Stimulated activated CD8-positive, alpha-beta memory T cell treated with anti-CD3 and anti-CD28 coated beads, Interleukin-15, amount 100 ng/mL, for 48 hours (primary cell): ENCODE measurements at regions not wholly inside any gene's neighbourhood (a gene's known extent, or its start where the extent isn't known, plus 50 kb on each side); places are given as distances from the start of the nearest gene placed in this dataset.
"Not testable (repeated sequence)": the region's sequence is repeated elsewhere in the genome, so short reads cannot be mapped to it uniquely, and the experiment has no call there.

Source experiments
- DNase-seq, 2 donors: peaks; one replicate each; pipeline ENCODE4 v3.0.0-alpha.2; 2020; ENCODE audit warnings: low read depth in 2 of 2

- no peak for DNase-seq
These were observed 152.6 kb downstream of the MAGEB17 start for GRCh38 chrX:16319929-16320328.

GRCh38 chrX:16320765-16321355 lies 153.6 kb downstream of the MAGEB17 start:
- DNase-seq = no peak

- DNase-seq = no peak
These were observed 166.2 kb downstream of the MAGEB17 start for GRCh38 chrX:16333453-16333852.

GRCh38 chrX:16335181-16335580 lies 167.9 kb downstream of the MAGEB17 start:
- DNase-seq = no peak

GRCh38 chrX:16347968-16348670 lies 180.8 kb downstream of the MAGEB17 start:
- DNase-seq = no peak

GRCh38 chrX:16357902-16358301 lies 190.6 kb downstream of the MAGEB17 start:
- no peak for DNase-seq

- not testable (repeated sequence) for DNase-seq
These were observed 192.8 kb downstream of the MAGEB17 start for GRCh38 chrX:16360056-16360455.

- no peak for DNase-seq
These were observed 201.4 kb downstream of the MAGEB17 start for GRCh38 chrX:16368696-16369095.

- DNase-seq = no peak
These were observed 208.8 kb downstream of the MAGEB17 start for GRCh38 chrX:16376056-16376455.

- no peak for DNase-seq
These were observed 218.8 kb downstream of the MAGEB17 start for GRCh38 chrX:16386126-16386525.

GRCh38 chrX:16392597-16392996 lies 225.3 kb downstream of the MAGEB17 start:
- DNase-seq = no peak

GRCh38 chrX:16394290-16394689 lies 227.0 kb downstream of the MAGEB17 start:
- DNase-seq = no peak

- DNase-seq = no peak
These were observed 236.5 kb downstream of the MAGEB17 start for GRCh38 chrX:16403808-16404207.

GRCh38 chrX:16416588-16416987 lies 233.4 kb upstream of the S100G start:
- no peak for DNase-seq

- no peak for DNase-seq
These were observed 231.3 kb upstream of the S100G start for GRCh38 chrX:16418650-16419049.

GRCh38 chrX:16427668-16428067 lies 222.3 kb upstream of the S100G start:
- no peak for DNase-seq

GRCh38 chrX:16429406-16429805 lies 220.6 kb upstream of the S100G start:
- no peak for DNase-seq

- no peak for DNase-seq
These were observed 218.7 kb upstream of the S100G start for GRCh38 chrX:16431266-16431665.

GRCh38 chrX:16433021-16433420 lies 216.9 kb upstream of the S100G start:
- DNase-seq = no peak

GRCh38 chrX:16435399-16435986 lies 214.5 kb upstream of the S100G start:
- no peak for DNase-seq

GRCh38 chrX:16436348-16437188 lies 213.4 kb upstream of the S100G start:
- DNase-seq = peak; percentile 18 to 19

GRCh38 chrX:16440446-16440845 lies 209.5 kb upstream of the S100G start:
- DNase-seq = no peak
